CD14-positive monocyte (primary cell): ENCODE measurements at regions not wholly inside any gene's neighbourhood (a gene's known extent, or its start where the extent isn't known, plus 50 kb on each side); places are given as distances from the start of the nearest gene placed in this dataset.

Source experiments
- DNase-seq, 3 donors: peaks; one replicate each; pipeline ENCODE4 v3.0.0-alpha.2; 2011 to 2022
- H2AFZ ChIP-seq: 2 replicates; pipeline ENCODE4 v1.6.0; 2012; ENCODE audit warnings: mild to moderate bottlenecking, low read depth, low read length, inconsistent platforms; ENCODE audit not compliant: insufficient read depth, poor library complexity, severe bottlenecking
- H3K27ac ChIP-seq, 2 donors: 1 replicate in 1 of 2; 2 replicates in 1 of 2; pipeline ENCODE4 v1.5.1; 2012 to 2013; ENCODE audit warnings: low read length in 2 of 2, control low read depth in 1 of 2, inconsistent platforms in 1 of 2, low read depth in 1 of 2, mild to moderate bottlenecking in 1 of 2
- H3K27me3 ChIP-seq, 2 donors: one replicate each; pipeline versions ENCODE4 v1.6.0 to v1.6.1; 2011 to 2013; ENCODE audit warnings: low read length in 2 of 2; ENCODE audit not compliant: control insufficient read depth in 2 of 2, insufficient read depth in 2 of 2
- H3K36me3 ChIP-seq, 2 donors: replicated peaks in 1 of 2; 1 replicate in 1 of 2; 2 replicates in 1 of 2; pipeline versions ENCODE4 v1.5.1 to v1.6.1; 2012 to 2013; ENCODE audit warnings: low read length in 2 of 2, control low read depth in 1 of 2, inconsistent platforms in 1 of 2, mild to moderate bottlenecking in 1 of 2; ENCODE audit not compliant: insufficient read depth in 2 of 2, control insufficient read depth in 1 of 2
- H3K4me1 ChIP-seq, 2 donors: 1 replicate in 1 of 2; 2 replicates in 1 of 2; pipeline versions ENCODE4 v1.5.1 to v1.6.1; 2012 to 2013; ENCODE audit warnings: low read length in 2 of 2, control low read depth in 1 of 2, inconsistent platforms in 1 of 2, mild to moderate bottlenecking in 1 of 2, moderate library complexity in 1 of 2; ENCODE audit not compliant: insufficient read depth in 2 of 2, control insufficient read depth in 1 of 2
- H3K4me2 ChIP-seq: replicated peaks from 2 replicates; pipeline ENCODE3; 2012; ENCODE audit warnings: low read length, moderate library complexity, mild to moderate bottlenecking; ENCODE audit not compliant: poor library complexity, severe bottlenecking; ENCODE audit errors: extremely low read depth
- H3K4me3 ChIP-seq, 3 experiments: fragments of 200-600 bp in 1 of 3; sonication (generic) in 1 of 3; replicated peaks in 1 of 3; 1 replicate in 2 of 3; 2 replicates in 1 of 3; pipeline ENCODE4 v1.5.1; 2011 to 2013; ENCODE audit warnings: low read length in 3 of 3, mild to moderate bottlenecking in 3 of 3, control low read depth in 2 of 3, low read depth in 2 of 3, inconsistent platforms in 1 of 3, moderate library complexity in 1 of 3
- H3K79me2 ChIP-seq: 2 replicates; pipeline ENCODE4 v1.6.0; 2012; ENCODE audit warnings: mild to moderate bottlenecking, control low read depth, inconsistent platforms, low read length, moderate library complexity; ENCODE audit not compliant: insufficient read depth
- H3K9ac ChIP-seq: 2 replicates; pipeline ENCODE4 v1.6.0; 2017; ENCODE audit warnings: low read length, mild to moderate bottlenecking; ENCODE audit not compliant: insufficient read depth, poor library complexity, severe bottlenecking
- H3K9me3 ChIP-seq, 2 donors: replicated peaks in 1 of 2; 1 replicate in 1 of 2; 2 replicates in 1 of 2; pipeline versions ENCODE4 v1.5.1 to v1.6.1; 2012 to 2013; ENCODE audit warnings: low read length in 2 of 2, control low read depth in 1 of 2; ENCODE audit not compliant: control insufficient read depth in 1 of 2, insufficient read depth in 1 of 2
- H4K20me1 ChIP-seq: 2 replicates; pipeline ENCODE4 v1.6.0; 2012; ENCODE audit warnings: mild to moderate bottlenecking, low read length, control low read depth, moderate library complexity; ENCODE audit not compliant: insufficient read depth
- H3K27ac Mint-ChIP-seq, 7 donors: one replicate each; pipeline ENCODE4 v1.8.0; 2020; ENCODE audit warnings: mild to moderate bottlenecking in 7 of 7, mixed read lengths in 7 of 7, moderate library complexity in 6 of 7, inconsistent platforms in 2 of 7
- H3K27me3 Mint-ChIP-seq, 3 donors: one replicate each; pipeline ENCODE4 v1.8.0; 2021 to 2022; ENCODE audit warnings: low read depth in 3 of 3, mild to moderate bottlenecking in 3 of 3, mixed read lengths in 3 of 3, moderate library complexity in 3 of 3, inconsistent platforms in 1 of 3
- H3K36me3 Mint-ChIP-seq, 2 donors: one replicate each; pipeline ENCODE4 v1.8.0; 2020; ENCODE audit warnings: mixed read lengths in 2 of 2, inconsistent platforms in 1 of 2, mild to moderate bottlenecking in 1 of 2
- H3K4me1 Mint-ChIP-seq: one replicate; pipeline ENCODE4 v1.8.0; 2020; ENCODE audit warnings: mild to moderate bottlenecking, mixed read lengths
- H3K4me3 Mint-ChIP-seq, 2 donors: one replicate each; pipeline ENCODE4 v1.8.0; 2020; ENCODE audit warnings: mild to moderate bottlenecking in 2 of 2, mixed read lengths in 2 of 2, moderate library complexity in 1 of 2
- H3K9me3 Mint-ChIP-seq, 7 donors: one replicate each; pipeline ENCODE4 v1.8.0; 2020 to 2022; ENCODE audit warnings: mixed read lengths in 7 of 7, mild to moderate bottlenecking in 6 of 7, moderate library complexity in 6 of 7, inconsistent platforms in 2 of 7
- WGBS: methylation state at CpG from one replicate; pipeline ENCODE4 v1.1.5; 2013; ENCODE audit warnings: missing lambda C conversion rate; ENCODE audit not compliant: insufficient coverage; 5-methylcytosine and 5-hydroxymethylcytosine counted together
- intact Hi-C, 2 donors: fragments of 100-400 bp; cut with micrococcal nuclease; formaldehyde crosslinking; loops; one replicate each; pipeline versions ENCODE4 v1.15.0 to v1.15.1; 2023
- TF ChIP-seq, protein P1 (sequence below): fragments of 200-600 bp; IDR thresholded peaks from one replicate; pipeline ENCODE4 v1.8.0; 2022; ENCODE audit warnings: antibody characterized with exemption, mild to moderate bottlenecking

DNA sequence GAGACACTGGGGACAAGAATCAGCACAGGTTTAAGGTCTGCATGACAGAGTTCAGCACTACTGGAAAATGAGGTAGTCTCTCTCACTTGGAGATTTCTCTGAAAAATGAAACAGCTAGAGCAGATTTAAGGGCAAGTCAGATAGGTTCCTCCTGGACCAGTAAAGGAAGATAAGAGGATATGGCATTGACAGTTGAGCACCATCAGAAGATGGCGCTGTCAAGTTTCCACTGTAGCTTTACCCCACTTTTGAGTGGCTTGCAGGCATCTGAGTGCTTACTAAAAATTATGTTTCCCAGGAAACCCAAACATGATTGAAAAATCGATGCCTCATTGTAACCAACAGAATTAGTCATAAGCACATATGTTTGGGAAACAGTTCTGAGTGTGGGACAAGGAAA lies 407.2 kb upstream of the UBE2E2 start:
- H3K4me1 ChIP-seq, result no peaks in the 10 kb centered on the region
- H2AFZ ChIP-seq, result no peak overlapping the region
- Mint-ChIP-seq H3K4me3 (no peak overlapping the region), H3K27me3 (no peaks in the 10 kb centered on the region), H3K4me1 (no peaks in the 10 kb centered on the region), H3K36me3 (no peaks in the 10 kb centered on the region), H3K9me3 (peaks cover 0 to 7% (median 0%) of the 10 kb centered on the region in 7 donors), H3K27ac (no peak overlapping the region)
- TF ChIP-seq, protein P1, sequence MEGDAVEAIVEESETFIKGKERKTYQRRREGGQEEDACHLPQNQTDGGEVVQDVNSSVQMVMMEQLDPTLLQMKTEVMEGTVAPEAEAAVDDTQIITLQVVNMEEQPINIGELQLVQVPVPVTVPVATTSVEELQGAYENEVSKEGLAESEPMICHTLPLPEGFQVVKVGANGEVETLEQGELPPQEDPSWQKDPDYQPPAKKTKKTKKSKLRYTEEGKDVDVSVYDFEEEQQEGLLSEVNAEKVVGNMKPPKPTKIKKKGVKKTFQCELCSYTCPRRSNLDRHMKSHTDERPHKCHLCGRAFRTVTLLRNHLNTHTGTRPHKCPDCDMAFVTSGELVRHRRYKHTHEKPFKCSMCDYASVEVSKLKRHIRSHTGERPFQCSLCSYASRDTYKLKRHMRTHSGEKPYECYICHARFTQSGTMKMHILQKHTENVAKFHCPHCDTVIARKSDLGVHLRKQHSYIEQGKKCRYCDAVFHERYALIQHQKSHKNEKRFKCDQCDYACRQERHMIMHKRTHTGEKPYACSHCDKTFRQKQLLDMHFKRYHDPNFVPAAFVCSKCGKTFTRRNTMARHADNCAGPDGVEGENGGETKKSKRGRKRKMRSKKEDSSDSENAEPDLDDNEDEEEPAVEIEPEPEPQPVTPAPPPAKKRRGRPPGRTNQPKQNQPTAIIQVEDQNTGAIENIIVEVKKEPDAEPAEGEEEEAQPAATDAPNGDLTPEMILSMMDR, result no peak
- H3K79me2 ChIP-seq, result no peaks in the 10 kb centered on the region
- no peaks in the 10 kb centered on the region for H3K36me3 ChIP-seq
- no peak overlapping the region for H3K4me3 ChIP-seq
- peaks cover 0 to 3% of the 10 kb centered on the region in 2 donors for H3K9me3 ChIP-seq
- H3K27ac ChIP-seq, result no peak overlapping the region
- no peak overlapping the region for H3K4me2 ChIP-seq
- intact Hi-C loops, result no loop called here
- no peaks in the 10 kb centered on the region for H3K27me3 ChIP-seq
- WGBS, result 100% methylated on average over 1 of the region's 2 CpGs
- H3K9ac ChIP-seq, result no peak overlapping the region
- no peak for DNase-seq
- no peaks in the 10 kb centered on the region for H4K20me1 ChIP-seq

DNA sequence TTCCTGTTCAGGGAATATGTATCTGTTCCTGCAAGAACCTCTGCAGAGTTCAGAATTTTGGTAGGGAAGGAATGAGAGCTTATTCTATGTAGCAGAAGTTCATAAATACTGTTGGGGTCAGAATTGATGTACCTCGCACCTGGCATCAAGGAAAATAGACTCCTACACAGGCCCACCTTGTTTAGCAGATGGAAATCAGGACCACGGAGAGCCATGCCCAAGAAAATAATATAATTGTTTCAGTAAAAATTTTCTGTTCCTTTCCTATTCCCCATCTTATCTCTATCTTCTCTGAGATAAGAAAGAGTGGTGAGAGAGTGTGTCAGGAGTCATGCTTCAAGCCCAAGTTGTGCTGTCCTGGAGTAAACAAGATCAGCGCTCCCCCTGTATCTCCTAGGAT lies 404.7 kb upstream of the UBE2E2 start:
- H3K4me1 ChIP-seq, result no peaks in the 10 kb centered on the region
- H3K9me3 Mint-ChIP-seq, result peaks cover 0 to 10% (median 2%) of the 10 kb centered on the region in 7 donors
- no peaks in the 10 kb centered on the region for H3K36me3 Mint-ChIP-seq
- no peak overlapping the region for H3K9ac ChIP-seq
- peaks cover 0 to 1% (median 0%) of the 10 kb centered on the region in 3 donors for H3K27me3 Mint-ChIP-seq
- no peak overlapping the region for H3K27ac Mint-ChIP-seq
- intact Hi-C loops, result no loop called here
- no peaks in the 10 kb centered on the region for H3K4me1 Mint-ChIP-seq
- H3K9me3 ChIP-seq, result peaks cover 2 to 3% of the 10 kb centered on the region in 2 donors
- H3K4me3 Mint-ChIP-seq, result no peak overlapping the region
- no peaks in the 10 kb centered on the region for H4K20me1 ChIP-seq
- H3K27ac ChIP-seq, result no peak overlapping the region
- H3K4me2 ChIP-seq, result no peak overlapping the region
- no peak for DNase-seq
- no peaks in the 10 kb centered on the region for H3K36me3 ChIP-seq
- H3K79me2 ChIP-seq, result no peaks in the 10 kb centered on the region
- H3K4me3 ChIP-seq, result no peak overlapping the region
- no peaks in the 10 kb centered on the region for H3K27me3 ChIP-seq
- TF ChIP-seq, protein P1, result no peak
- no CpG with 5 or more reads among the region's 3 CpGs for WGBS
- no peak overlapping the region for H2AFZ ChIP-seq
